BE2C (cell line): ENCODE measurements at regions not wholly inside any gene's neighbourhood (a gene's known extent, or its start where the extent isn't known, plus 50 kb on each side); places are given as distances from the start of the nearest gene placed in this dataset.

ENCODE experiments used
- DNase-seq: peaks from one replicate; pipeline ENCODE4 v3.0.0-alpha.2; 2020
- H3K27me3 ChIP-seq: fragments of 250-450 bp; sonication (Bioruptor Pico); 2 replicates; pipeline ENCODE4 v1.5.1; 2020; ENCODE audit warnings: mild to moderate bottlenecking
- H3K36me3 ChIP-seq: fragments of 250-450 bp; sonication (Bioruptor Pico); 2 replicates; pipeline ENCODE4 v1.5.1; 2020; ENCODE audit warnings: mild to moderate bottlenecking
- H3K4me1 ChIP-seq: fragments of 250-450 bp; sonication (Bioruptor Pico); 2 replicates; pipeline ENCODE4 v1.5.1; 2020
- H3K4me3 ChIP-seq: 2 replicates; pipeline ENCODE4 v1.5.1; 2011; ENCODE audit warnings: low read depth, low read length
- H3K9me3 ChIP-seq: fragments of 250-450 bp; sonication (Bioruptor Pico); 2 replicates; pipeline ENCODE4 v1.5.1; 2020
- CTCF ChIP-seq: IDR thresholded peaks from 2 replicates; pipeline ENCODE4 v1.5.1; 2012; ENCODE audit warnings: mild to moderate bottlenecking, low read depth, low read length

- no peak for TF ChIP-seq CTCF
- no peak overlapping the region for H3K4me3 ChIP-seq
- H3K9me3 ChIP-seq: no peaks in the 10 kb centered on the region
- no peaks in the 10 kb centered on the region for H3K27me3 ChIP-seq
- H3K36me3 ChIP-seq: no peaks in the 10 kb centered on the region
- DNase-seq: no peak
- no peaks in the 10 kb centered on the region; the same call in 1 of the 2 replicates for H3K4me1 ChIP-seq
Observed at GRCh38 chr1:118421868-118422350, 236.9 kb upstream of the SPAG17 start.

GRCh38 chr1:118404024-118404423 lies 219.0 kb upstream of the SPAG17 start:
- no peak for TF ChIP-seq CTCF
- Histone ChIP-seq H3K27me3 (no peaks in the 10 kb centered on the region), H3K4me1 (no peaks in the 10 kb centered on the region), H3K36me3 (no peaks in the 10 kb centered on the region), H3K4me3 (no peak overlapping the region), H3K9me3 (no peaks in the 10 kb centered on the region)
- no peak for DNase-seq

GRCh38 chr1:118397496-118397859 lies 212.4 kb upstream of the SPAG17 start:
- H3K4me1 ChIP-seq: no peaks in the 10 kb centered on the region; the same call in 1 of the 2 replicates
- DNase-seq: no peak
- TF ChIP-seq CTCF: no peak

GRCh38 chr1:118396829-118397495 lies 211.9 kb upstream of the SPAG17 start:
- H3K4me1 ChIP-seq: no peaks in the 10 kb centered on the region; the same call in 1 of the 2 replicates
- no peak overlapping the region for H3K4me3 ChIP-seq
- no peaks in the 10 kb centered on the region for H3K9me3 ChIP-seq
- no peaks in the 10 kb centered on the region for H3K36me3 ChIP-seq
- TF ChIP-seq CTCF: no peak
- H3K27me3 ChIP-seq: no peaks in the 10 kb centered on the region
- peak; percentile 11 for DNase-seq

More at GRCh38 chr1:118397496-118397859, 212.4 kb upstream of the SPAG17 start:
- Histone ChIP-seq H3K9me3 (no peaks in the 10 kb centered on the region), H3K36me3 (no peaks in the 10 kb centered on the region), H3K27me3 (no peaks in the 10 kb centered on the region), H3K4me3 (no peak overlapping the region)

- no peaks in the 10 kb centered on the region for H3K36me3 ChIP-seq
- DNase-seq: no peak
- TF ChIP-seq CTCF: no peak
- H3K4me3 ChIP-seq: no peak overlapping the region
- no peaks in the 10 kb centered on the region for H3K9me3 ChIP-seq
- no peaks in the 10 kb centered on the region; the same call in 1 of the 2 replicates for H3K4me1 ChIP-seq
- no peaks in the 10 kb centered on the region for H3K27me3 ChIP-seq
Observed at GRCh38 chr1:118396279-118396678, 211.3 kb upstream of the SPAG17 start.

- TF ChIP-seq CTCF: no peak
- Histone ChIP-seq H3K9me3 (no peaks in the 10 kb centered on the region), H3K36me3 (no peaks in the 10 kb centered on the region), H3K27me3 (no peaks in the 10 kb centered on the region), H3K4me1 (no peaks in the 10 kb centered on the region; the same call in 1 of the 2 replicates), H3K4me3 (no peak overlapping the region)
- DNase-seq: no peak
Observed at GRCh38 chr1:118395430-118395991, 210.5 kb upstream of the SPAG17 start.
